IgD-negative memory B cell (primary cell): ENCODE measurements at regions not wholly inside any gene's neighbourhood (a gene's known extent, or its start where the extent isn't known, plus 50 kb on each side); places are given as distances from the start of the nearest gene placed in this dataset.

Experiments
- H3K27ac Mint-ChIP-seq, 3 donors: one replicate each; pipeline ENCODE4 v1.8.0; 2020 to 2022; ENCODE audit warnings: mild to moderate bottlenecking in 3 of 3, mixed read lengths in 3 of 3, moderate library complexity in 1 of 3
- H3K27me3 Mint-ChIP-seq: one replicate; pipeline ENCODE4 v1.8.0; 2021; ENCODE audit warnings: mixed read lengths
- H3K36me3 Mint-ChIP-seq: one replicate; pipeline ENCODE4 v1.8.0; 2020; ENCODE audit warnings: mild to moderate bottlenecking, mixed read lengths
- H3K4me1 Mint-ChIP-seq, 3 donors: one replicate each; pipeline ENCODE4 v1.8.0; 2020 to 2022; ENCODE audit warnings: mixed read lengths in 3 of 3, mild to moderate bottlenecking in 1 of 3
- H3K4me3 Mint-ChIP-seq, 4 donors: one replicate each; pipeline ENCODE4 v1.8.0; 2020 to 2022; ENCODE audit warnings: mild to moderate bottlenecking in 4 of 4, mixed read lengths in 4 of 4, moderate library complexity in 3 of 4
- H3K9me3 Mint-ChIP-seq, 3 donors: one replicate each; pipeline ENCODE4 v1.8.0; 2020 to 2021; ENCODE audit warnings: mixed read lengths in 3 of 3, mild to moderate bottlenecking in 1 of 3

- H3K36me3 Mint-ChIP-seq, result no peaks in the 10 kb centered on the region
- no peaks in the 10 kb centered on the region for H3K4me1 Mint-ChIP-seq
- peaks cover 3 to 12% (median 7%) of the 10 kb centered on the region in 3 donors for H3K9me3 Mint-ChIP-seq
- H3K27ac Mint-ChIP-seq, result no peak overlapping the region
- no peaks in the 10 kb centered on the region for H3K27me3 Mint-ChIP-seq
- H3K4me3 Mint-ChIP-seq, result no peak overlapping the region
Observed at GRCh38 chr16:8295513-8296237, 294.6 kb downstream of the TMEM114 start.

GRCh38 chr16:8293413-8293812 is 296.9 kb downstream of the TMEM114 start:
- no peaks in the 10 kb centered on the region for H3K36me3 Mint-ChIP-seq
- H3K4me1 Mint-ChIP-seq, result no peaks in the 10 kb centered on the region
- H3K27ac Mint-ChIP-seq, result no peak overlapping the region
- H3K27me3 Mint-ChIP-seq, result no peaks in the 10 kb centered on the region
- H3K9me3 Mint-ChIP-seq, result peaks cover 4 to 7% (median 4%) of the 10 kb centered on the region in 3 donors
- H3K4me3 Mint-ChIP-seq, result no peak overlapping the region

GRCh38 chr16:8292271-8292670 is 298.0 kb downstream of the TMEM114 start:
- peaks cover 1 to 4% (median 4%) of the 10 kb centered on the region in 3 donors for H3K9me3 Mint-ChIP-seq
- no peaks in the 10 kb centered on the region for H3K36me3 Mint-ChIP-seq
- H3K4me1 Mint-ChIP-seq, result no peaks in the 10 kb centered on the region
- peak overlapping the region in 1 of 3 donors; percentile 49 for H3K27ac Mint-ChIP-seq
- H3K27me3 Mint-ChIP-seq, result no peaks in the 10 kb centered on the region
- no peak overlapping the region for H3K4me3 Mint-ChIP-seq

GRCh38 chr16:8286348-8286747 is 304.0 kb downstream of the TMEM114 start:
- Mint-ChIP-seq H3K36me3 (no peaks in the 10 kb centered on the region), H3K27ac (no peak overlapping the region), H3K27me3 (no peaks in the 10 kb centered on the region), H3K4me1 (peaks cover 0 to 3% (median 0%) of the 10 kb centered on the region in 3 donors), H3K9me3 (peaks cover 0 to 9% (median 5%) of the 10 kb centered on the region in 3 donors), H3K4me3 (no peak overlapping the region)

GRCh38 chr16:8283195-8283594 is 307.1 kb downstream of the TMEM114 start:
- no peak overlapping the region for H3K27ac Mint-ChIP-seq
- peaks cover 0 to 3% (median 0%) of the 10 kb centered on the region in 3 donors for H3K4me1 Mint-ChIP-seq
- H3K27me3 Mint-ChIP-seq, result no peaks in the 10 kb centered on the region
- H3K9me3 Mint-ChIP-seq, result peaks cover 3 to 9% (median 7%) of the 10 kb centered on the region in 3 donors
- no peak overlapping the region for H3K4me3 Mint-ChIP-seq
- H3K36me3 Mint-ChIP-seq, result no peaks in the 10 kb centered on the region

GRCh38 chr16:8278031-8278580 is 312.2 kb downstream of the TMEM114 start:
- Mint-ChIP-seq H3K4me1 (no peaks in the 10 kb centered on the region), H3K4me3 (no peak overlapping the region), H3K36me3 (no peaks in the 10 kb centered on the region), H3K9me3 (peaks cover 6 to 7% (median 6%) of the 10 kb centered on the region in 3 donors), H3K27ac (no peak overlapping the region), H3K27me3 (no peaks in the 10 kb centered on the region)

- Mint-ChIP-seq H3K36me3 (no peaks in the 10 kb centered on the region), H3K9me3 (peaks cover 4 to 12% (median 10%) of the 10 kb centered on the region in 3 donors), H3K27ac (no peak overlapping the region), H3K4me3 (no peak overlapping the region), H3K27me3 (no peaks in the 10 kb centered on the region), H3K4me1 (no peaks in the 10 kb centered on the region)
Observed at GRCh38 chr16:8271344-8271743, 319.0 kb downstream of the TMEM114 start.

- peaks cover 1% of the 10 kb centered on the region for H3K36me3 Mint-ChIP-seq
- H3K27me3 Mint-ChIP-seq, result no peaks in the 10 kb centered on the region
- peaks cover 4 to 17% (median 12%) of the 10 kb centered on the region in 3 donors for H3K9me3 Mint-ChIP-seq
- H3K4me1 Mint-ChIP-seq, result no peaks in the 10 kb centered on the region
- H3K27ac Mint-ChIP-seq, result no peak overlapping the region
- H3K4me3 Mint-ChIP-seq, result no peak overlapping the region
Observed at GRCh38 chr16:8262299-8262698, 328.0 kb downstream of the TMEM114 start.

- peaks cover 4 to 12% (median 8%) of the 10 kb centered on the region in 3 donors for H3K9me3 Mint-ChIP-seq
- H3K27me3 Mint-ChIP-seq, result no peaks in the 10 kb centered on the region
- no peaks in the 10 kb centered on the region for H3K4me1 Mint-ChIP-seq
- peaks cover 1% of the 10 kb centered on the region for H3K36me3 Mint-ChIP-seq
- no peak overlapping the region for H3K27ac Mint-ChIP-seq
- no peak overlapping the region for H3K4me3 Mint-ChIP-seq
Observed at GRCh38 chr16:8260140-8260539, 330.2 kb downstream of the TMEM114 start.

GRCh38 chr16:8258523-8258922 is 331.8 kb downstream of the TMEM114 start:
- Mint-ChIP-seq H3K4me3 (no peak overlapping the region), H3K36me3 (peaks cover 1% of the 10 kb centered on the region), H3K27ac (no peak overlapping the region), H3K27me3 (no peaks in the 10 kb centered on the region), H3K4me1 (no peaks in the 10 kb centered on the region), H3K9me3 (peaks cover 2 to 10% (median 6%) of the 10 kb centered on the region in 3 donors)

- Mint-ChIP-seq H3K36me3 (peaks cover 1% of the 10 kb centered on the region), H3K4me1 (no peaks in the 10 kb centered on the region), H3K27ac (no peak overlapping the region), H3K4me3 (no peak overlapping the region), H3K27me3 (no peaks in the 10 kb centered on the region), H3K9me3 (peaks cover 2 to 9% (median 6%) of the 10 kb centered on the region in 3 donors)
Observed at GRCh38 chr16:8257561-8257960, 332.8 kb downstream of the TMEM114 start.

GRCh38 chr16:8254405-8254804 is 335.9 kb downstream of the TMEM114 start:
- Mint-ChIP-seq H3K36me3 (peaks cover 1% of the 10 kb centered on the region), H3K4me1 (no peaks in the 10 kb centered on the region), H3K4me3 (no peak overlapping the region), H3K27ac (no peak overlapping the region), H3K27me3 (no peaks in the 10 kb centered on the region), H3K9me3 (peaks cover 2 to 9% (median 3%) of the 10 kb centered on the region in 3 donors)

GRCh38 chr16:8253718-8254117 is 336.6 kb downstream of the TMEM114 start:
- H3K36me3 Mint-ChIP-seq, result peaks cover 1% of the 10 kb centered on the region
- peaks cover 2 to 3% (median 3%) of the 10 kb centered on the region in 3 donors for H3K9me3 Mint-ChIP-seq
- peak overlapping the region in 1 of 3 donors; percentile 22 for H3K27ac Mint-ChIP-seq
- H3K4me1 Mint-ChIP-seq, result no peaks in the 10 kb centered on the region
- no peak overlapping the region for H3K4me3 Mint-ChIP-seq
- no peaks in the 10 kb centered on the region for H3K27me3 Mint-ChIP-seq

GRCh38 chr16:8251727-8252126 is 338.6 kb downstream of the TMEM114 start:
- Mint-ChIP-seq H3K4me3 (peak overlapping the region in 1 of 4 donors; percentile 2), H3K27me3 (no peaks in the 10 kb centered on the region), H3K36me3 (peaks cover 1% of the 10 kb centered on the region), H3K9me3 (peaks cover 0 to 3% (median 3%) of the 10 kb centered on the region in 3 donors), H3K4me1 (no peaks in the 10 kb centered on the region), H3K27ac (no peak overlapping the region)

- Mint-ChIP-seq H3K4me1 (no peaks in the 10 kb centered on the region), H3K36me3 (peaks cover 1% of the 10 kb centered on the region), H3K9me3 (peaks cover 0 to 3% (median 3%) of the 10 kb centered on the region in 3 donors), H3K27me3 (no peaks in the 10 kb centered on the region), H3K27ac (no peak overlapping the region), H3K4me3 (peak overlapping the region in 1 of 4 donors; percentile 2)
Observed at GRCh38 chr16:8251298-8251697, 339.0 kb downstream of the TMEM114 start.

GRCh38 chr16:8247993-8248392 is 342.3 kb downstream of the TMEM114 start:
- H3K4me3 Mint-ChIP-seq, result no peak overlapping the region
- H3K4me1 Mint-ChIP-seq, result no peaks in the 10 kb centered on the region
- peaks cover 1% of the 10 kb centered on the region for H3K36me3 Mint-ChIP-seq
- H3K9me3 Mint-ChIP-seq, result peaks cover 0 to 5% (median 4%) of the 10 kb centered on the region in 3 donors
- no peak overlapping the region for H3K27ac Mint-ChIP-seq
- H3K27me3 Mint-ChIP-seq, result no peaks in the 10 kb centered on the region
